ENCODE measurements at regions not wholly inside any gene's neighbourhood (a gene's known extent, or its start where the extent isn't known, plus 50 kb on each side); places are given as distances from the start of the nearest gene placed in this dataset.

GRCh38 chr6:90894285-90895130 is 307.6 kb upstream of the MAP3K7 start:
- no peak for DNase-seq (ENCODE audit: low spot score in 2 of 2, unreplicated experiment in 2 of 2)
- Mint-ChIP-seq H3K4me3 (no peak overlapping the region), H3K36me3 (no peaks in the 10 kb centered on the region), H3K4me1 (peaks cover 19% of the 10 kb centered on the region), H3K9me3 (no peaks in the 10 kb centered on the region), H3K27ac (no peak overlapping the region), H3K27me3 (ENCODE audit: low read depth) (peaks cover 35% of the 10 kb centered on the region)
- TF ChIP-seq, protein P1, sequence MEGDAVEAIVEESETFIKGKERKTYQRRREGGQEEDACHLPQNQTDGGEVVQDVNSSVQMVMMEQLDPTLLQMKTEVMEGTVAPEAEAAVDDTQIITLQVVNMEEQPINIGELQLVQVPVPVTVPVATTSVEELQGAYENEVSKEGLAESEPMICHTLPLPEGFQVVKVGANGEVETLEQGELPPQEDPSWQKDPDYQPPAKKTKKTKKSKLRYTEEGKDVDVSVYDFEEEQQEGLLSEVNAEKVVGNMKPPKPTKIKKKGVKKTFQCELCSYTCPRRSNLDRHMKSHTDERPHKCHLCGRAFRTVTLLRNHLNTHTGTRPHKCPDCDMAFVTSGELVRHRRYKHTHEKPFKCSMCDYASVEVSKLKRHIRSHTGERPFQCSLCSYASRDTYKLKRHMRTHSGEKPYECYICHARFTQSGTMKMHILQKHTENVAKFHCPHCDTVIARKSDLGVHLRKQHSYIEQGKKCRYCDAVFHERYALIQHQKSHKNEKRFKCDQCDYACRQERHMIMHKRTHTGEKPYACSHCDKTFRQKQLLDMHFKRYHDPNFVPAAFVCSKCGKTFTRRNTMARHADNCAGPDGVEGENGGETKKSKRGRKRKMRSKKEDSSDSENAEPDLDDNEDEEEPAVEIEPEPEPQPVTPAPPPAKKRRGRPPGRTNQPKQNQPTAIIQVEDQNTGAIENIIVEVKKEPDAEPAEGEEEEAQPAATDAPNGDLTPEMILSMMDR (IDR thresholded peaks at IDR 0.05; ENCODE audit: unreplicated experiment) = no peak

- Mint-ChIP-seq H3K4me1 (peaks cover 19% of the 10 kb centered on the region), H3K27ac (no peak overlapping the region), H3K4me3 (no peak overlapping the region)
These were observed 306.5 kb upstream of the MAP3K7 start for GRCh38 chr6:90893400-90893799.

GRCh38 chr6:90892271-90892670 is 305.4 kb upstream of the MAP3K7 start:
- Mint-ChIP-seq H3K27me3 (ENCODE audit: low read depth) (peaks cover 31% of the 10 kb centered on the region), H3K9me3 (no peaks in the 10 kb centered on the region), H3K36me3 (no peaks in the 10 kb centered on the region), H3K4me1 (peaks cover 16% of the 10 kb centered on the region), H3K4me3 (no peak overlapping the region), H3K27ac (no peak overlapping the region)
- no peak for DNase-seq (ENCODE audit: low spot score in 2 of 2, unreplicated experiment in 2 of 2)
- TF ChIP-seq, protein P1 (IDR thresholded peaks at IDR 0.05; ENCODE audit: unreplicated experiment) = no peak

More at GRCh38 chr6:90893400-90893799, 306.5 kb upstream of the MAP3K7 start:
- no peak for DNase-seq (ENCODE audit: low spot score in 2 of 2, unreplicated experiment in 2 of 2)
- Mint-ChIP-seq H3K27me3 (ENCODE audit: low read depth) (peaks cover 35% of the 10 kb centered on the region), H3K36me3 (no peaks in the 10 kb centered on the region), H3K9me3 (no peaks in the 10 kb centered on the region)
- TF ChIP-seq, protein P1 (IDR thresholded peaks at IDR 0.05; ENCODE audit: unreplicated experiment) = no peak

GRCh38 chr6:90891355-90891754 is 304.5 kb upstream of the MAP3K7 start:
- peaks cover 28% of the 10 kb centered on the region for H3K27me3 Mint-ChIP-seq (ENCODE audit: low read depth)
- peaks cover 16% of the 10 kb centered on the region for H3K4me1 Mint-ChIP-seq
- no peaks in the 10 kb centered on the region for H3K9me3 Mint-ChIP-seq
- no peak overlapping the region for H3K4me3 Mint-ChIP-seq
- no peak overlapping the region for H3K27ac Mint-ChIP-seq
- no peak for DNase-seq (ENCODE audit: low spot score in 2 of 2, unreplicated experiment in 2 of 2)
- no peaks in the 10 kb centered on the region for H3K36me3 Mint-ChIP-seq
- TF ChIP-seq, protein P1 (IDR thresholded peaks at IDR 0.05; ENCODE audit: unreplicated experiment) = no peak

GRCh38 chr6:90890683-90891330 is 303.9 kb upstream of the MAP3K7 start:
- peaks cover 25% of the 10 kb centered on the region for H3K27me3 Mint-ChIP-seq (ENCODE audit: low read depth)
- H3K4me1 Mint-ChIP-seq = peaks cover 12% of the 10 kb centered on the region
- no peaks in the 10 kb centered on the region for H3K36me3 Mint-ChIP-seq
- TF ChIP-seq, protein P1 (IDR thresholded peaks at IDR 0.05; ENCODE audit: unreplicated experiment) = no peak
- no peaks in the 10 kb centered on the region for H3K9me3 Mint-ChIP-seq
- DNase-seq (ENCODE audit: low spot score in 2 of 2, unreplicated experiment in 2 of 2) = no peak
- no peak overlapping the region for H3K27ac Mint-ChIP-seq
- H3K4me3 Mint-ChIP-seq = no peak overlapping the region
